ENCODE measurements at regions not wholly inside any gene's neighbourhood (a gene's known extent, or its start where the extent isn't known, plus 50 kb on each side); places are given as distances from the start of the nearest gene placed in this dataset.

GRCh38 chr15:69842851-69843250 is 254.9 kb downstream of the TLE3 start:
- intact Hi-C loops (cut with DNase I; ENCODE audit: low total_unique reads) (no loop called here), in situ Hi-C loops (cut with MboI; ENCODE audit: low pct_ligation_motif_present in 1 of 4, low pct_unique_long_range_greater_than_20kb in 1 of 4, low sequenced_read_pairs in 3 of 4) (no loop called here)
- no peak for TF ChIP-seq POLR2AphosphoS5 (IDR thresholded peaks at IDR 0.05)
- TF ChIP-seq CTCF (IDR thresholded peaks at IDR 0.05) = no peak
- TF ChIP-seq POLR2A (IDR thresholded peaks at IDR 0.05) = no peak
- Histone ChIP-seq H3K36me3 (no peaks in the 10 kb centered on the region), H3K4me3 (no peak overlapping the region), H3K4me1 (no peaks in the 10 kb centered on the region), H3K27ac (no peak overlapping the region), H3K27me3 (no peaks in the 10 kb centered on the region), H3K9me3 (no peaks in the 10 kb centered on the region)
- DNase-seq = no peak
- 90 to 96% methylated on average over 4 to 5 of the region's 5 CpGs for WGBS, 2 donors (ENCODE audit: low coverage in 1 of 2)

- DNase-seq = no peak
- WGBS, 2 donors (ENCODE audit: low coverage in 1 of 2) = 76 to 86% methylated on average over 7 to 13 of the region's 13 CpGs
- no peak for TF ChIP-seq EP300 (IDR thresholded peaks at IDR 0.05; ENCODE audit: low read depth)
- no peak for TF ChIP-seq POLR2A (IDR thresholded peaks at IDR 0.05)
- no peak for TF ChIP-seq CTCF (IDR thresholded peaks at IDR 0.05)
- TF ChIP-seq POLR2AphosphoS5 (IDR thresholded peaks at IDR 0.05) = no peak
- H3K4me1 ChIP-seq = no peaks in the 10 kb centered on the region
- H3K36me3 ChIP-seq = no peaks in the 10 kb centered on the region
- no peak overlapping the region for H3K4me3 ChIP-seq
- in situ Hi-C loops (cut with MboI; ENCODE audit: low pct_ligation_motif_present in 1 of 4, low pct_unique_long_range_greater_than_20kb in 1 of 4, low sequenced_read_pairs in 3 of 4) (no loop called here), intact Hi-C loops (cut with DNase I; ENCODE audit: low total_unique reads) (no loop called here)
- H3K27ac ChIP-seq = no peak overlapping the region
- no peaks in the 10 kb centered on the region for H3K9me3 ChIP-seq
- no peaks in the 10 kb centered on the region for H3K27me3 ChIP-seq
Measured at GRCh38 chr15:69843276-69843899, 254.3 kb downstream of the TLE3 start.

GRCh38 chr15:69843900-69844304 is 253.8 kb downstream of the TLE3 start:
- in situ Hi-C loops (cut with MboI; ENCODE audit: low pct_ligation_motif_present in 1 of 4, low pct_unique_long_range_greater_than_20kb in 1 of 4, low sequenced_read_pairs in 3 of 4) (no loop called here), intact Hi-C loops (cut with DNase I; ENCODE audit: low total_unique reads) (no loop called here)
- H3K36me3 ChIP-seq = no peaks in the 10 kb centered on the region
- no peak for DNase-seq
- H3K4me1 ChIP-seq = no peaks in the 10 kb centered on the region
- H3K27me3 ChIP-seq = no peaks in the 10 kb centered on the region
- no peak overlapping the region for H3K4me3 ChIP-seq
- no peaks in the 10 kb centered on the region for H3K9me3 ChIP-seq
- TF ChIP-seq POLR2A (IDR thresholded peaks at IDR 0.05) (no peak), EP300 (IDR thresholded peaks at IDR 0.05; ENCODE audit: low read depth) (no peak), POLR2AphosphoS5 (IDR thresholded peaks at IDR 0.05) (no peak), CTCF (IDR thresholded peaks at IDR 0.05) (no peak)
- WGBS, 2 donors (ENCODE audit: low coverage in 1 of 2) = 78% methylated on average over 9 of the region's 10 CpGs; no CpG with 5 or more reads in 1 of the 2 donors
- H3K27ac ChIP-seq = no peak overlapping the region

GRCh38 chr15:69845159-69845558 is 252.6 kb downstream of the TLE3 start:
- H3K27me3 ChIP-seq = no peaks in the 10 kb centered on the region
- no peak overlapping the region for H3K27ac ChIP-seq
- intact Hi-C loops (cut with DNase I; ENCODE audit: low total_unique reads) = no loop called here
- WGBS, 2 donors (ENCODE audit: low coverage in 1 of 2) = 80 to 100% methylated on average over 4 to 5 of the region's 5 CpGs
- no peaks in the 10 kb centered on the region for H3K36me3 ChIP-seq
- TF ChIP-seq POLR2AphosphoS5 (IDR thresholded peaks at IDR 0.05) = no peak
- TF ChIP-seq EP300 (IDR thresholded peaks at IDR 0.05; ENCODE audit: low read depth) = no peak
- no peak for TF ChIP-seq CTCF (IDR thresholded peaks at IDR 0.05)
- no peak for TF ChIP-seq POLR2A (IDR thresholded peaks at IDR 0.05)
- no peak overlapping the region for H3K4me3 ChIP-seq
- DNase-seq = no peak
- in situ Hi-C loops (cut with MboI; ENCODE audit: low pct_ligation_motif_present in 1 of 4, low pct_unique_long_range_greater_than_20kb in 1 of 4, low sequenced_read_pairs in 3 of 4) = no loop called here
- no peaks in the 10 kb centered on the region for H3K9me3 ChIP-seq
- no peaks in the 10 kb centered on the region for H3K4me1 ChIP-seq
